HCT116 (cell line): ENCODE measurements at regions not wholly inside any gene's neighbourhood (a gene's known extent, or its start where the extent isn't known, plus 50 kb on each side); places are given as distances from the start of the nearest gene placed in this dataset.
"Not testable (repeated sequence)": the region's sequence is repeated elsewhere in the genome, so short reads cannot be mapped to it uniquely, and the experiment has no call there.

ENCODE experiments used
- ATAC-seq: fragments of 200-7000 bp; cut with Tn5 transposase; 2 replicates; pipeline ENCODE4 v1.9.1; 2020; ENCODE audit warnings: mild to moderate bottlenecking, moderate library complexity
- BruUV-seq: library from RNA; stranded (reverse); fragments of 400-500 nt; replicated peaks from 2 replicates; lab custom pipeline; 2021; lab: Mats Ljungman, UMichigan
- CTCF ChIA-PET: fragments of 300-600 bp; sonication (Branson Sonifier 250); formaldehyde crosslinking; loops from one replicate; lab custom pipeline; 2021; ENCODE audit warnings: antibody characterized with exemption; lab: Charles Lee
- POLR2A ChIA-PET: fragments of 300-600, 350-600 bp; sonication (Branson Sonifier 250); formaldehyde crosslinking; loops from one replicate; lab custom pipeline; 2021; ENCODE audit warnings: antibody characterized with exemption; lab: Charles Lee
- RAD21 ChIA-PET, 2 experiments: fragments of 300-600 bp; sonication (Branson Sonifier 250); formaldehyde crosslinking; loops; one replicate each; lab custom pipeline; 2023; ENCODE audit warnings: low total read pairs in 2 of 2; ENCODE audit not compliant: uncharacterized antibody in 2 of 2, unreplicated experiment in 2 of 2, low non-redundant PET in 1 of 2; lab: Charles Lee
- DNase-seq: peaks from one replicate; pipeline ENCODE4 v3.0.0-alpha.2; 2010; ENCODE audit warnings: low read depth, low spot score
- H2AFZ ChIP-seq: fragments of 200-600 bp; shearing (Covaris generic), sonication (generic); 2 replicates; pipeline ENCODE4 v1.6.1; 2017; ENCODE audit warnings: low read depth, mixed run types, mixed read lengths, antibody characterized with exemption, low read length; ENCODE audit not compliant: poor library complexity, severe bottlenecking
- H3K27ac ChIP-seq: 2 replicates; pipeline ENCODE4 v1.5.1; 2012; ENCODE audit warnings: low read depth, low read length
- H3K27me3 ChIP-seq: fragments of 200-600 bp; sonication (generic); 2 replicates; pipeline ENCODE4 v1.6.1; 2016; ENCODE audit warnings: mixed run types, low read length, mixed read lengths; ENCODE audit not compliant: insufficient read depth
- H3K36me3 ChIP-seq, 2 experiments: fragments of 200-500 bp in 1 of 2; fragments of 200-600 bp in 1 of 2; sonication (Bioruptor generic) in 1 of 2; sonication (generic) in 1 of 2; 2 replicates each; pipeline versions ENCODE4 v1.5.1 to v1.6.1; 2014 to 2016; ENCODE audit warnings: low read length in 2 of 2, inconsistent platforms in 1 of 2, mixed read lengths in 1 of 2, mixed run types in 1 of 2; ENCODE audit not compliant: insufficient read depth in 2 of 2, control insufficient read depth in 1 of 2
- H3K4me1 ChIP-seq, 2 experiments: fragments of 200-600 bp in 1 of 2; sonication (generic) in 1 of 2; 2 replicates each; pipeline versions ENCODE4 v1.5.1 to v1.6.1; 2012 to 2017; ENCODE audit warnings: low read length in 2 of 2, inconsistent platforms in 1 of 2, mild to moderate bottlenecking in 1 of 2, mixed read lengths in 1 of 2, mixed run types in 1 of 2, moderate library complexity in 1 of 2; ENCODE audit not compliant: insufficient read depth in 2 of 2, control insufficient read depth in 1 of 2
- H3K4me2 ChIP-seq: fragments of 200-600 bp; sonication (generic); 2 replicates; pipeline ENCODE4 v1.6.1; 2017; ENCODE audit warnings: mixed run types, low read length, mixed read lengths
- H3K4me3 ChIP-seq, 2 experiments: fragments of 200-600 bp in 1 of 2; sonication (generic) in 1 of 2; replicated peaks in 1 of 2; 2 replicates each; pipeline ENCODE4 v1.5.1; 2011 to 2016; ENCODE audit warnings: low read length in 2 of 2, control low read depth in 1 of 2, low read depth in 1 of 2, mild to moderate bottlenecking in 1 of 2, mixed read lengths in 1 of 2, mixed run types in 1 of 2
- H3K79me2 ChIP-seq: fragments of 200-600 bp; sonication (generic); 2 replicates; pipeline ENCODE4 v1.6.1; 2017; ENCODE audit warnings: mild to moderate bottlenecking, mixed run types, low read length, moderate library complexity, mixed read lengths; ENCODE audit not compliant: insufficient read depth
- H3K9ac ChIP-seq: fragments of 200-600 bp; sonication (generic); 2 replicates; pipeline ENCODE4 v1.6.1; 2016; ENCODE audit warnings: low read length, mixed read lengths
- H3K9me2 ChIP-seq: fragments of 200-600 bp; sonication (generic), shearing (Covaris generic); 2 replicates; pipeline ENCODE4 v1.6.1; 2017; ENCODE audit warnings: mixed run types, mild to moderate bottlenecking, moderate library complexity; ENCODE audit not compliant: insufficient read depth
- H3K9me3 ChIP-seq, 2 experiments: fragments of 200-500 bp in 1 of 2; fragments of 200-600 bp in 1 of 2; sonication (Bioruptor generic) in 1 of 2; sonication (generic) in 1 of 2; 2 replicates each; pipeline ENCODE4 v1.6.1; 2014 to 2017; ENCODE audit warnings: low read length in 2 of 2, mixed read lengths in 2 of 2, inconsistent platforms in 1 of 2, low read depth in 1 of 2, mild to moderate bottlenecking in 1 of 2, mixed run types in 1 of 2, moderate library complexity in 1 of 2; ENCODE audit not compliant: control insufficient read depth in 1 of 2, insufficient read depth in 1 of 2
- H4K20me1 ChIP-seq: fragments of 200-600 bp; sonication (generic), shearing (Covaris generic); 2 replicates; pipeline ENCODE4 v1.6.1; 2017; ENCODE audit warnings: mixed run types, mild to moderate bottlenecking, moderate library complexity; ENCODE audit not compliant: insufficient read depth
- CBX3 ChIP-seq: IDR thresholded peaks from 2 replicates; pipeline ENCODE4 v1.6.1; 2012; ENCODE audit warnings: low read depth
- EGR1 ChIP-seq: IDR thresholded peaks from 2 replicates; pipeline ENCODE4 v1.6.1; 2012; ENCODE audit warnings: low read depth
- EZH2 ChIP-seq: fragments of 200-600 bp; sonication (generic); IDR thresholded peaks from 2 replicates; pipeline ENCODE4 v1.6.1; 2017; ENCODE audit warnings: antibody characterized with exemption, mixed run types
- JUND ChIP-seq: IDR thresholded peaks from 2 replicates; pipeline ENCODE4 v1.6.1; 2012
- SIN3A ChIP-seq: IDR thresholded peaks from 2 replicates; pipeline ENCODE4 v1.6.1; 2012; ENCODE audit warnings: low read depth
- SP1 ChIP-seq: IDR thresholded peaks from 2 replicates; pipeline ENCODE4 v1.6.1; 2012; ENCODE audit warnings: low read depth
- SRF ChIP-seq: IDR thresholded peaks from 2 replicates; pipeline ENCODE4 v1.6.1; 2012; ENCODE audit warnings: low read depth
- TCF7L2 ChIP-seq: IDR thresholded peaks from 2 replicates; pipeline ENCODE4 v1.7.0; 2011; ENCODE audit warnings: borderline replicate concordance, inconsistent platforms; ENCODE audit not compliant: insufficient read depth, insufficient read length; ENCODE audit errors: extremely low read depth
- ZNF274 ChIP-seq: fragments of 200-500 bp; sonication (Bioruptor generic); IDR thresholded peaks from 2 replicates; pipeline ENCODE4 v1.6.1; 2014; ENCODE audit warnings: mild to moderate bottlenecking, low read depth, low read length, inconsistent platforms
- intact Hi-C: fragments of 100-400 bp; cut with micrococcal nuclease; formaldehyde crosslinking; loops from 2 replicates; pipeline ENCODE4 v1.10.0; 2022
- TF ChIP-seq, protein P1 (sequence below): IDR thresholded peaks from 2 replicates; pipeline ENCODE4 v1.6.1; 2011; ENCODE audit warnings: mild to moderate bottlenecking, low read length, moderate library complexity; ENCODE audit not compliant: insufficient replicate concordance; ENCODE audit errors: extremely low read depth
- TF ChIP-seq, protein P2 (sequence below): IDR thresholded peaks from 2 replicates; pipeline ENCODE4 v1.6.1; 2012

DNA sequence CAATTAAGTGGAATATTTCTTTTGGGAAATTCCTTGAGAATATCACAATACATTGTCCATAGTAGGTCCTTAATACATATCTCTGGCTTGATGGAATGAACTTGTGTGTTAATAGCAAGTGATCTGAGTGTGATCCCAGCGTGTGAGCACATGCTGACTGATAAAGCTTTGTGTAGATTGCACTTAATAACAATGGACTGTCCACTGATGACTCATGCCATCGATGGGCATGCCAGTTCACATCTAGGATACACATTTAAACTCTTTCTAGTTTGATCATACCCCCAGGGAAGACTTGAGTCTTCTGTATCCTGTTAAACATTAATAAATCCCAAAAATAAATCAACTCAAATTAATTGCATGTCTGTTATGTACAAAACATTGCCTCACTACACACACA is 454.3 kb upstream of the SPTLC3 start:
- no peak for ATAC-seq
- no peaks in the 10 kb centered on the region for H3K36me3 ChIP-seq
- POLR2A ChIA-PET: no interaction called here
- no peak for DNase-seq
- H3K9me3 ChIP-seq: peaks cover 14 to 21% of the 10 kb centered on the region in 2 experiments; a peak in 3 of 4 replicates
- no peak for TF ChIP-seq EGR1
- TF ChIP-seq, protein P1, sequence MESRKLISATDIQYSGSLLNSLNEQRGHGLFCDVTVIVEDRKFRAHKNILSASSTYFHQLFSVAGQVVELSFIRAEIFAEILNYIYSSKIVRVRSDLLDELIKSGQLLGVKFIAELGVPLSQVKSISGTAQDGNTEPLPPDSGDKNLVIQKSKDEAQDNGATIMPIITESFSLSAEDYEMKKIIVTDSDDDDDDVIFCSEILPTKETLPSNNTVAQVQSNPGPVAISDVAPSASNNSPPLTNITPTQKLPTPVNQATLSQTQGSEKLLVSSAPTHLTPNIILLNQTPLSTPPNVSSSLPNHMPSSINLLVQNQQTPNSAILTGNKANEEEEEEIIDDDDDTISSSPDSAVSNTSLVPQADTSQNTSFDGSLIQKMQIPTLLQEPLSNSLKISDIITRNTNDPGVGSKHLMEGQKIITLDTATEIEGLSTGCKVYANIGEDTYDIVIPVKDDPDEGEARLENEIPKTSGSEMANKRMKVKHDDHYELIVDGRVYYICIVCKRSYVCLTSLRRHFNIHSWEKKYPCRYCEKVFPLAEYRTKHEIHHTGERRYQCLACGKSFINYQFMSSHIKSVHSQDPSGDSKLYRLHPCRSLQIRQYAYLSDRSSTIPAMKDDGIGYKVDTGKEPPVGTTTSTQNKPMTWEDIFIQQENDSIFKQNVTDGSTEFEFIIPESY: no peak
- TF ChIP-seq SP1: no peak
- TF ChIP-seq ZNF274: no peak
- TF ChIP-seq, protein P2, sequence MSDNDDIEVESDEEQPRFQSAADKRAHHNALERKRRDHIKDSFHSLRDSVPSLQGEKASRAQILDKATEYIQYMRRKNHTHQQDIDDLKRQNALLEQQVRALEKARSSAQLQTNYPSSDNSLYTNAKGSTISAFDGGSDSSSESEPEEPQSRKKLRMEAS: no peak
- no peak for TF ChIP-seq SRF
- no peak for TF ChIP-seq EZH2
- no peaks in the 10 kb centered on the region for H3K9me2 ChIP-seq
- no TSS peak for BruUV-seq
- H3K4me3 ChIP-seq: no peak overlapping the region
- no peak overlapping the region for H3K27ac ChIP-seq
- CTCF ChIA-PET: no interaction called here
- intact Hi-C loops: no loop called here
- no peaks in the 10 kb centered on the region for H3K79me2 ChIP-seq
- no peaks in the 10 kb centered on the region for H4K20me1 ChIP-seq
- no peak overlapping the region for H3K4me2 ChIP-seq
- H3K9ac ChIP-seq: no peak overlapping the region
- no peak overlapping the region for H2AFZ ChIP-seq
- no peaks in the 10 kb centered on the region for H3K27me3 ChIP-seq
- H3K4me1 ChIP-seq: no peaks in the 10 kb centered on the region
- RAD21 ChIA-PET: no interaction called here

DNA sequence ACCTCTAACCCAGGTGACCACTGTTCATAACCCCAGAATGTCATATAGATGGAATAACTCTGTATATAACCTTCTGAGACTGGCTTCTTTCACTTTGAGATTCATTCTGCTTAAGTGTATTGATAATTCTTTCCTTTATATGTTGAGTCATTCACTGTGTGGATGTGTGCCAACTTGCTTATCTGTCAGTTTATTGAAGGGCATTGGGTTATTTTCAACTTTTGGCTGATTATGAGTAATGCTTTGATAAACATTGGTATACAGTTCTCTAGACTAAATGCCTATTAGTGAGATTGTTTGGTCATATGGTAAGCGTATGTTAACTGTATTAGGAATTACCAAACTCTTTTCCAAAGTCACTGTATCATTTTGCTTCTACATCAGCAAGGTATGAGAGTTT is 453.4 kb upstream of the SPTLC3 start:
- Histone ChIP-seq H3K4me3 (no peak overlapping the region), H2AFZ (no peak overlapping the region), H3K9me2 (no peaks in the 10 kb centered on the region), H3K27me3 (no peaks in the 10 kb centered on the region), H3K4me2 (no peak overlapping the region), H3K9me3 (peaks cover 14 to 18% of the 10 kb centered on the region in 2 experiments; a peak in 3 of 4 replicates), H3K9ac (no peak overlapping the region), H3K4me1 (no peaks in the 10 kb centered on the region), H3K79me2 (no peaks in the 10 kb centered on the region), H3K27ac (no peak overlapping the region), H4K20me1 (no peaks in the 10 kb centered on the region), H3K36me3 (no peaks in the 10 kb centered on the region)
- intact Hi-C loops: no loop called here
- DNase-seq (no peak), ATAC-seq (no peak)
- ChIA-PET RAD21 (no interaction called here), CTCF (no interaction called here), POLR2A (no interaction called here)
- BruUV-seq: no TSS peak
- TF ChIP-seq EZH2: no peak
- TF ChIP-seq JUND: no peak
- no peak for TF ChIP-seq TCF7L2
- TF ChIP-seq CBX3: no peak
- no peak for TF ChIP-seq SIN3A

DNA sequence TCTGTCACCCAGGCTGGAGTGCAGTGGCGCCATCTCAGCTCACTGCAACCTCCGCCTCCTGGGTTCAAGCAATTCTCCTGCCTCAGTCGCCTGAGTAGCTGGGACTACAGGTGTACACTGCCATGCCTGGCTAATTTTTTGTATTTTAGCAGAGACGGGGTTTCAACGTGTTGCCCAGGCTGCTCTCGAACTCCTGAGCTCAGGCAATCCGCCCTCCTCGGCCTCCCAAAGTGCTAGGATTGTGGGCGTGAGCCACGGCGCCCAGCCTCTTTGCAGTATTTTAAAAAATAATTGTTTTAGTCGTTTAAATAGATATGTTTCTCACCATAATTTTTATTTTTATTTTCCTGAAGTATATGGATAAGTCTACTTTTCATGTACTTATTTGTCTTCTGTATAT is 452.9 kb upstream of the SPTLC3 start:
- H3K27me3 ChIP-seq, H3K9me2 ChIP-seq, intact Hi-C loops, BruUV-seq, H3K4me2 ChIP-seq, H3K27ac ChIP-seq, ATAC-seq, H3K79me2 ChIP-seq, H3K9ac ChIP-seq, H4K20me1 ChIP-seq, H3K4me1 ChIP-seq, POLR2A ChIA-PET, H3K4me3 ChIP-seq, H2AFZ ChIP-seq, RAD21 ChIA-PET, DNase-seq, CTCF ChIA-PET, H3K36me3 ChIP-seq: not testable (repeated sequence)
- H3K9me3 ChIP-seq: peaks cover 14 to 18% of the 10 kb centered on the region in 2 experiments; a peak in 3 of 4 replicates
